HFFc6 (cell line): ENCODE measurements at regions not wholly inside any gene's neighbourhood (a gene's known extent, or its start where the extent isn't known, plus 50 kb on each side); places are given as distances from the start of the nearest gene placed in this dataset.
A peak's percentile ranks its signal among the peaks of the same experiment; 100 is the strongest.

Experiments used
- DNase-seq: peaks from one replicate; pipeline ENCODE4 v3.0.0-alpha.2; 2018
- H3K27ac Mint-ChIP-seq: 2 replicates; pipeline ENCODE4 v1.8.0; 2020; ENCODE audit warnings: mild to moderate bottlenecking, mixed read lengths
- H3K27me3 Mint-ChIP-seq: 2 replicates; pipeline ENCODE4 v1.8.0; 2021; ENCODE audit warnings: mild to moderate bottlenecking, moderate library complexity, mixed read lengths; ENCODE audit not compliant: insufficient read depth
- H3K36me3 Mint-ChIP-seq: 2 replicates; pipeline ENCODE4 v1.8.0; 2021; ENCODE audit warnings: low read depth, mixed read lengths
- H3K4me1 Mint-ChIP-seq: 2 replicates; pipeline ENCODE4 v1.8.0; 2020; ENCODE audit warnings: low read depth, mixed read lengths
- H3K4me3 Mint-ChIP-seq: 2 replicates; pipeline ENCODE4 v1.8.0; 2020; ENCODE audit warnings: mild to moderate bottlenecking, moderate library complexity, mixed read lengths
- H3K9me3 Mint-ChIP-seq: 2 replicates; pipeline ENCODE4 v1.8.0; 2020; ENCODE audit warnings: mild to moderate bottlenecking, mixed read lengths
- CTCF ChIP-seq: fragments of 200-600 bp; sonication (generic); IDR thresholded peaks from 2 replicates; pipeline ENCODE4 v1.5.0; 2021; ENCODE audit warnings: antibody characterized with exemption, mild to moderate bottlenecking

GRCh38 chr22:27417421-27417814 is 384.1 kb downstream of the MN1 start:
- Mint-ChIP-seq H3K9me3 (no peaks in the 10 kb centered on the region), H3K4me3 (no peak overlapping the region), H3K36me3 (no peaks in the 10 kb centered on the region), H3K4me1 (peaks cover 27% of the 10 kb centered on the region), H3K27me3 (peaks cover 2% of the 10 kb centered on the region), H3K27ac (no peak overlapping the region)
- no peak for TF ChIP-seq CTCF
- DNase-seq: no peak

DNA sequence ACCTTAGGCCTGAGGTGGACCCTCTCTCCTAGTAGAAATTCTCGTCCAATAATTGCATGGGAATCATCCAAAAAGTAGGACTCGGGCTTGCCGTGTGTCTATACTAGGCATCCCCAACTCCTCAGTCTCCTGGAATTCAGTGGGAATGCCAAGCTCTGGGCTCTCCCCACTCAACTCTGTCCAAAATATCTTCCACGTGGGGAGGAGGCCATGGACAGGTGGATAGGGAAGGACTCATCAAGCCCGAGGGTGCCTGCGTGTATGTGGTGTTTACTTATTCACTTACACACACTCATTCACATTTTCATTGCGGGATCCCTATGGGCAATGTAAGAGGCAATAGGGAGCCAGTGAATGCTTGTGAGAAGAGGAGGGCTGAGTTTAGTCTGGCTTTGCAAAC is 383.3 kb downstream of the MN1 start:
- DNase-seq: no peak
- no peak for TF ChIP-seq CTCF
- no peaks in the 10 kb centered on the region for H3K36me3 Mint-ChIP-seq
- no peak overlapping the region for H3K27ac Mint-ChIP-seq
- H3K4me1 Mint-ChIP-seq: peaks cover 27% of the 10 kb centered on the region
- no peak overlapping the region for H3K4me3 Mint-ChIP-seq
- H3K27me3 Mint-ChIP-seq: peaks cover 2% of the 10 kb centered on the region
- H3K9me3 Mint-ChIP-seq: no peaks in the 10 kb centered on the region

GRCh38 chr22:27419473-27419872 is 382.1 kb downstream of the MN1 start:
- H3K4me3 Mint-ChIP-seq: no peak overlapping the region
- peaks cover 3% of the 10 kb centered on the region for H3K9me3 Mint-ChIP-seq
- peaks cover 2% of the 10 kb centered on the region for H3K27me3 Mint-ChIP-seq
- no peak for TF ChIP-seq CTCF
- no peak overlapping the region for H3K27ac Mint-ChIP-seq
- H3K4me1 Mint-ChIP-seq: peaks cover 33% of the 10 kb centered on the region
- H3K36me3 Mint-ChIP-seq: peaks cover 3% of the 10 kb centered on the region
- no peak for DNase-seq

- peaks cover 9% of the 10 kb centered on the region for H3K9me3 Mint-ChIP-seq
- TF ChIP-seq CTCF: no peak
- H3K36me3 Mint-ChIP-seq: peaks cover 6% of the 10 kb centered on the region
- H3K27ac Mint-ChIP-seq: peak overlapping the region; percentile 42; the same call in 1 of the 2 replicates
- H3K27me3 Mint-ChIP-seq: peaks cover 2% of the 10 kb centered on the region; the same call in 1 of the 2 replicates
- peaks cover 36% of the 10 kb centered on the region for H3K4me1 Mint-ChIP-seq
- DNase-seq: no peak
- peak overlapping the region; percentile 76; the same call in 1 of the 2 replicates for H3K4me3 Mint-ChIP-seq
These were observed 381.2 kb downstream of the MN1 start for GRCh38 chr22:27420195-27420816.

DNA sequence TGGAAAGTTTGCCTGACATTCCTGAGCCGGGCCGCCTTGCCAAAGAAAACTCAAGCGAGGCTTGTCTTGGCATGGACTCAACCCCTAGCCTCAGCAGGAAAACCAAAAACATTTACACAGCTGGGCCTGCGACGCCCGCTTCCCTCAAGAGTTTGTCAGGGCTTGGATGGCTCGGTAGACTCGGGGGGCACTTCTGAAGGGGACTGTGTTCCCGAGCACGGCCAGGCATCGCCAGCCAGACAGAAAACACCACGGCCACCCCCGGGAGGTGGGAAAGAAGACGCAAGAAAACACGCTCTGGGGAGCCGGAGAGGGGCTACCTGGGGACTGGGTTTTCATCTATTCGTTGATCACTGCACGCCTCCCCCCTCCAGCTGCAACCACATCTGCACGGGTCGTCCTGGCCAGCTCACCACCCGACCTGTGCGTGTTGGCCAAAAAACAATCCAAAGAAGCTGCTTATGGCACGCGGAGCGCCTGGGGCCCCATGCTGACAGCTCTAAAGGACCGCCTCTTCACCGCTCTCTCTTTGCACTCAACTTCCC is 380.7 kb downstream of the MN1 start:
- peak overlapping the region; percentile 76 for H3K4me3 Mint-ChIP-seq
- peak overlapping the region; percentile 42; the same call in 1 of the 2 replicates for H3K27ac Mint-ChIP-seq
- TF ChIP-seq CTCF: no peak
- peaks cover 13% of the 10 kb centered on the region for H3K9me3 Mint-ChIP-seq
- peaks cover 6% of the 10 kb centered on the region for H3K36me3 Mint-ChIP-seq
- H3K4me1 Mint-ChIP-seq: peaks cover 36% of the 10 kb centered on the region
- peak; percentile 59 for DNase-seq
- peaks cover 3% of the 10 kb centered on the region for H3K27me3 Mint-ChIP-seq
